HG02973 (cell line): ENCODE measurements at regions not wholly inside any gene's neighbourhood (a gene's known extent, or its start where the extent isn't known, plus 50 kb on each side); places are given as distances from the start of the nearest gene placed in this dataset.

ENCODE experiments used
- ATAC-seq: cut with Tn5 transposase; IDR thresholded peaks from one replicate; pipeline ENCODE4 v1.9.1; 2021; ENCODE audit warnings: moderate library complexity; ENCODE audit not compliant: unreplicated experiment

DNA sequence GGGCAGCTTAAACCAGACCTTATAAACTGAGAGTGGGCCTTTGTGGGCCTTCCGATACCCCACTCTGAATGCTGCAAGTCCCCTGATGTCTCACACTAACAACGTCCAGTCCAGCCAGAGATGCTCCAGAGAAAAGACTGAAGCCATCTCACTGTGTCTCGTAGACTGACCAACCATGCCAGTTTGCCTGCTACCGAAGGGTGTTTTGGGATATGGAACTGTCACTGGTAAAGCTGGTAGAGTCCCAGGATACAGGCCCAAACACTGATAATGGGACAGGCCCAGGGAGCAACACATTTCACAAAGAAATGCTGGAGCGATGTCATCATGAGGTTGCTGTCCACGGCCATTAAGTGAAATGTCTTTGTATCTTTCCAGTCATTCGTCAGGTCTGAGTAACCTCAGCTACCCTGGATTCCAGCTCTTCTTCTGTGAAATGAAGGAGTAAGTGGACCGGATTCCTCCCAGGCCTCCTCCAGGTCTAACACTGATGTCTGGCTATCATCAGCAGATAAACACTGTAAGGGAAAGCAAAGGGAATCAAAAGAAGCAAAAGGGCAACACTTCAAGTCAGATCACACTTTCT, 81.6 kb downstream of the SLC5A7 start:
- ATAC-seq: no peak

DNA sequence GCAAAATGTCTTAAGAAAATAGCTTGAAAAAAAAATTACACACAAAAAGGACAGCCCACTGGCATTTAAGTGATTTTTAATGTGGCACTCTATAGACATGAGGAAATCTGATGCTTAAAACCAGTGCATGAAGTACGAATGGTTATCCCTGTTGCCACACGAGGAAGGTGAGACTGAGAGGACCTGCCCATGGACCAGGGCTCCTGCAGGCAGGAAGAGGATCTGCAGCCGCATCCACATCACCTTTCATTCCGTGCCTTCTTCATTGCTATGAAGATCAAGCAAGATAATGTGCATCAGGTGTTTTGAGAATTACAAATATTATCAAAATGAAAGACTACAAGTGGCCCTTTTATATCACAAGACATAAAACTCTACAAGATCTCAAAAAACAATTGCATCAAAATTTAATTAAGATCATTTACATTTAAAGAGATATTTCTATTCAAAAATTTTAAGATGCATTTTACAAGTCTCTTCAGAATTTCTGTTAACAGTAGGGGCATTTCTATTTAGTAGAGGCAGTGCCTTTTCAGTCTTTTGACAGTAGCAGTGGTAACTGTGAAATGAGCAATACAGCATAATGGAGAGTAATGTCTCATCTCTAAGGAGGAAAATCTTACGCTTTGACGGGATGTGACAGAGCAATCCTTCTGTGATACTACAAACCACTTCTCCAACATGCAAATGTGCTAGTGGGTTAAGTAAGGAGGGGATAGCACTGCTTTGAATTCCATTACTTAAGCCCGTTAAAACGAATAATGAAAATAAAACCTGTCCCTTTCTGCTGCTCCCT, 83.4 kb downstream of the SLC5A7 start:
- ATAC-seq: no peak

DNA sequence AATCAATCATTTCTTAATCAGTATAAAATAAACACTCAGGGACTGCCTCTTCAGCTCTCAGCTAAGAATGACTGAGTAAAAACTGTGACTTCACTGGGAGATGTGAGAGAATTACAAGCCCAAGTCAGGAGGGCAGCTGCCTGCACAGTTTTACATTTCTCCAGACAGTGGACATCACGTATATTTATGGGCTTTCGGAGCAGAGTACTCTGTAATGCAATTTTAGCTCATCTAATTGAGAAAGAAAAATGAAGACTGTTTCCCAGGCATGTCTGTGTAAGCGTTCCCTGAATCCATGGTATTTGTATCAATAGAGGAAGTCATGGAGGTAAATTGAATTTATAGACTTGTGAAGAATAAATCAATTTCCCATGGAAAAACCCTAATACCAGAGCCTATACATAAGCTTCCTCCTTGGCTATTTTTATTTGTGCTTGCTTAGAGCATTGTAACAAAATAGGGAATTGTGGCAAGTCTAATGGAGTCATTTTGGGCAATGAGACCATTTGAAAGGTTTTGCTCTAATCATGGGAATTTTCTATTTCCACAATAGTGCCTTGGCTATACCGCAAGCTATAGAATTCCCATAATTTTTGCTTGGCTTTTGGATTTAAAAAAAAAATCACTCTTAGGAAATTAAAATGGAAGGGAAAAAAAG, 87.2 kb downstream of the SLC5A7 start:
- ATAC-seq: no peak

DNA sequence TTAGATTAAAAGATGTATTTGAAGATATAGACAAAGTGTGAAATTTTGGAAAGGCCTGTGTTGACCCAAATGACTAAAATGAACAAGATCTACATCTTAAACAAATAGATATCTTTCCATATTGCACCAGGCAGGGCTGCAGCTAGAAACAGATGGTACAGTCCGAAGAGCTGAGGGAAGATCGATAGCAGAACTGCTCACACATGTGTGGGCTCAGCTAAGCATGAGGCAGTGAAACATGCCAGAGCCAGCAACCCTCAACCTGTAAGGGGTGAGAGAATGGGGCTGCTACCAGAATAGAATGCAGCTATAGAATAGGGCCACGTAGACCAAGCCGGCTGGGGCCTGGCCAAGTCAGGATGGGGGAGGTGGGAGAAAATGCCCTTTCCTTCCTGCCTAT, 87.8 kb downstream of the SLC5A7 start:
- ATAC-seq: no peak

DNA sequence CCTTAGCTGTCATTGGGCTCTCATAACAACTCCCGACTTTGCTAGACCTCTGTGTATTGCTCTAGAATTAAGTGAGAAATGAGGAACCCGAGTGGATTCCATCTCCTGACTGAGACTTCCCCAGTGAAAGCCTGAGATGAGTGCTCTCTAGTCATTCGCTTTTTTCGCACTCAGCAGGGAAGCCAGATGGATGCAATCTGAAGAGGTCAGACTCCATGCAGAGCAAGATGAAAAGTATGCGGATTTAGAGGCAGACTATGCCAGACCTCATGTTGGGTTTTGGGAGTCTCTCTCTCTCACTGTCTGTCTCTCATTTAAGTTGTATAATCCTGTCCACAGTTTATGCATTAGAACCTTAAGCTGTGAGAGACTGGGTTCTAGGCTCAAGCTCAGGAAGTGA, 88.6 kb downstream of the SLC5A7 start:
- no peak for ATAC-seq

DNA sequence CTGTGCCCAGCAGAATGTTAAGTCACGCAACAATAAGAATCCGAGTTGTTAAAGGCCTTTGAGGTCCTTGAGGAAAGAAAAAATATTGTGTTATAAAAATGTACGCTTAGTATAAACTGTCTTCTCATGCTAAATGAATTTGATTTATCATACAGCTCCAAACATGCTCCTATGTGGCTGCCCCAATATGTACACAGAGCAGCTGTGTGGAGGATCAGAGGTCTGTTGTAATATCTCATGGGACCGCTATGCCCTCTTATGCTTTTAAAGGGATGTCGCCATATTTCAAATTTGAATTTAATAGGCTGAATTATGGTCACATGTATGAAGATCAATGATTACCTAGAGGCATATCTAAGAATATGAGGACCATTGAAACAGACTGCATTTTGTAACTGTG, 90.2 kb downstream of the SLC5A7 start:
- no peak for ATAC-seq

DNA sequence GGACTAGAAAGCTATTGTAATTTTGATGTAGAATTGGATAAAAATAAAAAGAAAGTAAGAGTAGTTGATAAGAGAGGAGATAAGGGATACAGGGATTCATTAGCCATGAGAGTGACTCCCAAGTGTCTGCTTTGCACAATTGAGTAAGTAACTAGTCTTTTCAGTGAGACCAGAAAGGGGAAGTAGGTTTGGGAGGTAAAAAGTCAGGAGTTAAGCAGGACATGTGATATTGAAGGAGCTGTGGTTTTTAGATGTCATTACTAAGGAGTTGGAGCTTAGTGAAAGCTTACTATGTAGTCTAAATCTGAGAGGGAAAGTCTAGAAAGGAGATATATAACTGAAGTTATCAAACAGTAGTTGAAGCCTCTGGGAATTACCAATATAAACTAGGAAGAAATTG, 93.4 kb downstream of the SLC5A7 start:
- no peak for ATAC-seq

DNA sequence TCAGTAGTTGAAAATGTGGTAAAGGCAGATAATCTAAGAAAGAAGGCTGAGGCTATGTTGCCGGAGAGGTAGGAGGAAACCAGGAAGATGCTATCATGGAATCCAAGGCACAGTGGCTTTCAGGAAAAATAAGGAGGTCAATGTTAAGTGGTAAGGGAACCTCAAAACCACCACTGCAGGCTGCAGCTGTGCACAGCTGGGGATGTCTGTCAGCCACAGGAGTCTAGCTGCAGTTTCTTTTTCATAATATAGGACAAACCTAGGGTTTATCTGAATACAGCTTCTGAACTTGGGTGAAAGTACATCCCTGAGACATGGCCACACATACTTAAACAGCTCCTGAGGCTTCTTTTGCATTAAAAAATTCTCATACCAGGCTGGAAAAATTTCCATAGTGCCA, 93.9 kb downstream of the SLC5A7 start:
- ATAC-seq: no peak

DNA sequence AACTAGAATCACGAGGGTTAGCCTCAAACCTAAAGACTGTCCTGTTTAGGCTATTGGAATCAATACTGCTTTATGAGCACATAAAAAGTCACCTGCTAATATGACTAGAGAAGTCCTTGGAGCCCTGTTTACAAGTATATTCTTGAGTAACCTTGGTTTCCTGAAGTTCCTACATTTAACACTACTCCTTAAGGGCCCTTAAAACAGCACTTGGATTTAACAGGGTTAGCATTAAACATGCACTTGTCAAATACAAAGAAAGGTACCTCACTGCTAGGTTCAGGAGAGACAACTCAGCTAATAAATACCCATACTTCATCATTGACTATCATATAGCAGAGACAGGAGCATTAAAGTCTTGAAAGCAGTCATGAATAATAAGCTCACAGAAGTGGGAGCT, 96.7 kb downstream of the SLC5A7 start:
- no peak for ATAC-seq

DNA sequence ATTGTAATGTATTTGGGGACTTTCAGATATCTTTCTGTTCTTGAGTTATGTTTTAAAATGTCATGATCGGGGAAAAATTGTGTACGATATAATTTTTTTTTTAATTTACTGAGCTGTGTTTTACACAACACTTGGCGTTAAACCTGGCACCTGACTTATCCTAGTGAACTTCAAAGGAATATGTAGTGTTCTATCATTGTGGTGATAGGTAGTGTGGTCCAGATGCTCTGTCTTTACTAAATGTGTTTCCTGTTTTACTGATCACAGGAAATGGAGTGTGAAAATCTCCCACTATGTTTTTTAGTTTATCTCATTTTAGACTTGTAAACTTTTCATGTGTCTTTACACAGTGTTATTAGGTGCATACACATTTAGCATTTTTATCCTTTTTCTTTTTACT, 98.0 kb downstream of the SLC5A7 start:
- no peak for ATAC-seq

DNA sequence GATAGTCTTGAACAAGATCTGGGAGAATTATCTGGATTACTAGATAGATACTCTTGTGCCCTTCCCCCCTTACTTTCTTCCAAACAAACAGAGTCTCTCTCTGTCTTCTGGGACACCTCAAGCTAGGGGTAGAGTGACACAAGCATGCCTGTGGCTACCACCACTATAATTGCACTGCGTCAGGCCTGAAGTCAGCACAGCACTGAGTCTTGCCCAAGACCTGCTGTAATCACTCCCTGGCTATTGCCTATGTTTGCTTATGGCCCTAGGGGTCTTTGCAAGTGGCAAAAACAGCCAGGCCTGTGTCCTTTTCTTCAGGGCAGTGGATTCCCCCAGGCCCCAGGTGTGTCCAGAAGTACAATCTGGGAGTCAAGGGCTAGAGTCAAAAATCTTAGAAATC, 106.6 kb downstream of the SLC5A7 start:
- ATAC-seq: no peak

DNA sequence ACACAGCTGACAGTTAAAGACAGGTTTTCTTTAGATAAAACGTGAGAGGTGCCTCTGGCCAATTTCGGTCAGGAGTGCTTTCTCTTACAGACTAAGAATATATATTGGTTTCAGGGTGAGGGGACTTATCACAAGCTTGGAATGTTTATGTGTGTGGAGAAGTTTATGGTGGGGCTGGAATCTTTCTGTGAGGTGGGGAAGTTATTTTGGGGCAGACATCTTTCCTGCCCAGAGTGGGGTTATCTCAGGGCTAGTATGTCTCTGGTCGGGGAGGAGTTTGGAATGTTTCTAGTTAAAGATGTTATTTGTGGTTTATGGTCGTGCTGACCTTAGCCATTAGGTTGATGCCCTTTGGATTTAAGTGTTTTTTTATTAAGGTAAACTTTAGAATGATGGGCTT, 115.2 kb downstream of the SLC5A7 start:
- ATAC-seq: no peak

DNA sequence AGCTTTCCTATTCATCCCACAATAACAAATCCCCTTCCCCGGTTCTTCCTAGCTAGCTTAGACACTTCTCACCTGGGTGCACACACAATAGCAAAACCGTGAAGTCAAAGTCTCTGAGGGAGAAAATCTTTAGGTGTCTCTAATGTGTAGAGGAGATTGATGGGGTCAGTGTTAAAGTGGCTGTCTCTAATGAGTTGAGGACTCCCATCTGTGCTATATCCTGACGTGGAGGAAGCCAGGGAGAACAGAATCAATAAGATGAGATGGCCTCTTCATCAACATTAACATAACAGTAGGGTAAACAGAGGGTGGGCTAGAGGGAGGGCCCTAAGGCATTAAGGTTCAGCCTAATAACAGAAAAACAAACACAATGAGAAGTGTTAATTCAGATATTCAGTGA, 120.4 kb downstream of the SLC5A7 start:
- ATAC-seq: no peak

DNA sequence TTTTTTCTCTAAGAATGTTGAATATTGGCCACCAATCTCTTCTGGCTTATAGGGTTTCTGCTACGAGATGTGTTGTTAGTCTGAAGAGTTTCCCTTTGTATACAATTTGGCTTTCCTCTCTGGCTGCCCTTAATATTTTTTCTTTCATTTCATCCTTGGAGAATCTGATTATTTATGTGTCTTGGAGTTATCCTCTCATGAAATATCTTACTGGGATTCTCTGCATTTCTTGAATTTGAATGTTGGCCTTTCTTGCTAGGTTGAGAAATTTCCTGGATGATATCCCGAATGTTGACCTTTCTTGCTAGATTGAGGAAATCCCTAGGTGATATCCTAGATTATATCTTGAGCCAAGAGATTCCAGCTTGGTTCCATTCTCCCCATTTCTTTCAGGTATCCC, 125.6 kb downstream of the SLC5A7 start:
- ATAC-seq: no peak

DNA sequence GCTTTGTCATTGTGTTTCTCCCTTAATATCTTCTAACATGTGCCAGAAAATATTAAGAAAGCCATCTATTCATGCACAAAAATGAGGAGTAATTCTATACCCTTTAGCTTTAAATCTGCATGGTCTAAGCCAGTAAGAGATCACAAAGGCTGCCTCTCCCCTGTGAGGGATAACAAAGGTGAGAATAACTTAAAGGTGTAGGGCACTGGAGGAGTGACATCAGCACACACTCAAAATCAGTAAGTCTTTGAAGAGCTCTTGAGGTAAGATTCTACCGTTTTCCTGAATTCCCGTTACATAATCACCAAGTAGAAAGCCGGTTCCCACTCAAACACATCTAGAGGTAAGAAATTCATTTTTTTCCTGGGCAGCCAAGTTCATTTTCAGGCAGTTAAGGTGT, 123.9 kb upstream of the SULT1C3 start:
- no peak for ATAC-seq

DNA sequence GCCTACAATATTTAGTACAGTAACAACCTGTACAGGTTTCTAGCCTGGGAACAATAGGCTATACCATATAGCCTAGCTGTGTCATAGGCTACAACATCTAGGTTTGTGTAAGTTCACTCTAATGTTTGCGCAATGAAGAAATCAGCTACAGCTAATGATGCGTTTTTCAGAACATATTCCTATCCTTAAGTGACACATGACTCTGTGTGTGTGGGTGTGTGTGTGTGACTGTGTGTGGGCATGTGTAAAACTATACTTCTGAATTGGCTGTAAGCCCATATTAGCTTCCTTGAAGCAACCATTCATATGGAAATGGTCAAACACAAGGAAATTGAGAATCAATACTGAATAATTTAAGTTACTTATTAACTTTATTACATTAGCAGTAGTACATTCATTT, 120.8 kb upstream of the SULT1C3 start:
- ATAC-seq: no peak

DNA sequence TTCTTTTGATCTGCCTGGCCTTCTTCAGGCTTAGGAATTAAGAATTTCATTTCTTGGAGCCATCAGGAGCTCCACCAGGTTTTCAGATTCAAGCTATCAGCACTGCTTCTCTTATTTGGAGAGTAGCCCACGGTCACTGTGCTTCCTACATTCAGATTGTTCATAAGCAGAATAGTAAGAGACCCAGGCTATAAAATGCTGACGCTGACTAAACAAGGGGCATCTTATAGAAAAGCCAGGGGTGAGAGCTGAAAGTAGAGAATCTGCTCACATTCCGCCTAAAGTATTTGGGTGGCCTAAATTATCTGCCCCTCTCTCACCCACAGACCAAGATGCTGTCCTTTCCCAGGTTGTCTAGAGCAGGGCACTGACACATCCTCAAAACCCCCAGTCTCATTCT, 120.3 kb upstream of the SULT1C3 start:
- ATAC-seq: no peak

DNA sequence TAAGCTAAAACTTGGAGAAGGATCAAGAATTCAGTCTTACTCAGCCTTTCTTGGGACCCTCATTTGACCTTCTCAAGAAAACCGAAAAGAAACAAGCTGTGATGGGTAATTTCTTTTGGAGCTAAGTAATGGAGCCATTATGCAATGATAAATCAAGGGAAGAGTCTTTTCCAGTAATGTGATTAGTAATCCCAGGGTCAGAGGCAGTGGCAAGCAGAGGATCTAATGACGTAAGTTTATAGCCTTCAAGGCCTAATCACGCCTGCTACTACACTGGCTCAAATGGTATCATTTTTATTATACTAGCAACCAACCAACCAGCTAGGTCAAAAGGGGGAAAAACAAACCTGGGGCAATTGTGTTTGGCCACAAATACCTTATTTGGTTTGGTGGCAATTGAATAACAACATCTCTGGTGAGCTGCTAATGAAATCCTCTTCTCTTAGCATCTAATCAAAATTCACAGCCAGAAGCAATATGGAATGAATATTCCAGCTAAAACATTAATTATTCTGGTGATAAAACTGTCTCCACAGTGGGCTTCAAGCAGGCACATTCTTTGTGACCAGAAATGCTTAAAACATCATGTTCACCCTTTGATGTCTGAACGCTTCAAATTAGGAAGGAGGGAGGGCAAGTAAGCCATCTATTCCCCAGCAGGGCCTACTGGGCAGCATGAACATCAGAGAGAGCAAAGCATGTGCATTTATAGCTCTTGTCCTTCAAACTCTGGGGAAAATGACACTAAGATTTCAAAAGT, 114.9 kb upstream of the SULT1C3 start:
- ATAC-seq: no peak

DNA sequence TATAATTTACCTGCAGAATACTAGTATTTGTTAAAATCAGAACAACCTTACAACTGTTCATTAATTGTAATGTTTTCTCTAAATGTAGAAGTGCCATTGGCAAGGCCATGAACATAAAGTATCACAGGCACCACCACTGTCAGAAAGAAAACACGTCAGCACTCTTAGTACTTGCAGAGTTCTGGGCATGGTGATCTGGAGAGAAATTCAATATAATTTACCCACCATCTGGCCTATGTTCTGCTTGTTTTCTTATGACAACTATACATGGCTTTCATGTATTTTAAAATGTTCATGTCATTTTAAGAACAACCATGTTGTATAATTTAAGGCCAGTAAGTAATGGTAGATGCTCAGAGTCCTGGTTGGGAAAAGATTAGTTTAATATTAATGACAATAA, 114.2 kb upstream of the SULT1C3 start:
- ATAC-seq: no peak

DNA sequence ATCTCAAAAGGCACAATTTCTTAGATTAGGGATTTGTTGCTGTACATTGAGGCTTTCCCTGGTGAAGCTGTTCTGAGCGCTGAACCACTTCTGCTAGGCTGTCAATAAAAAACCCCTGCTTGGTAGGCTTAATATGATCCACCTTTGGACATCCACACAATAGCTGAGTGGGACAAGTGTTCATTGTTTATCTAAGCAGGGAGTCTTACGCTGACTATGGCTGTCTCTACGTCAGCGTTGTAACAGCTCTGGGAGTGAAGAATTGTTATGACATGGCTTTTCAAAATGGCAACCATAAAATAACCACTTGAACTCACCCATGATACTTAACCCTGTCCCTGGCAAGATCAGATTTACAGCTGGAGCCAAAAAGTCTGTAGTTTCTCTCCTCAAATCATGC, 111.5 kb upstream of the SULT1C3 start:
- ATAC-seq: no peak

DNA sequence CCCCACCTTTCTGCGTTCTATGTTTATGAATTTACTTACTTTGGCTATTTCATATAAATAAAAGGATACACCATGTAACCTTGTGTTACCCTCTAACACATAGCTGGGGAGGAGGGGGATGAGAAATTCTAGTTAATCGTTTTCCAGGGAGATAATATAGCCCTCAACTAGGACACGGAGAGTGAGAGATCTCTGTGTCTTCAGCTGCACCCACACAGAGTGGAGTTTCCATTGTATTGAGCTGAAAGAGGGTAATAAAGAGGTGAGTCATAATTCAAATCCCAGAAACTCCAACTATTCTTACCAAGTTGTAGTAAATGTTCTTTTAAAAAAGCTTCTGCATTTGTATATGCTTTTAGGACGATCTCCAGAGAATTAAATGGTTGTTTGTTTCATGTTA, 110.1 kb upstream of the SULT1C3 start:
- ATAC-seq: no peak

DNA sequence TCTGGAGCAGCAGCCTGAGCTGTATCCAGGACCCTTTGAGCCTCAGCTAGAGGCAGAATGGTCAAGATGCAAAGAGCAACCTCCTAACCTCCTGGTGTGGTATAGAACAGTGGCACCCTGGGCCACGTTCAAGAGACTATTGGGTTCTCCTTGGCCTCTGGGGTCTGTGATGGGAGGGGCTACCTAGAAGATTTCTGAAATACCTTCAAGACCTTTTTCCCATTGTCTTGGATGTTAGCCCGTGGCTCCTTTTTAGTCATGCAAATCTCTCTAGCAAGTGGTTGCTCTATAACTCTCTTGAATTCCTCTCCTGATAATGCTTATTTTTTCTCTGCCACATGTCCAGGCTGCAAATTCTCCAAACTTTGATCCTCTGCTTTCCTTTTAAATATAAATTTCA, 106.3 kb upstream of the SULT1C3 start:
- ATAC-seq: no peak
